ENCODE measurements at regions not wholly inside any gene's neighbourhood (a gene's known extent, or its start where the extent isn't known, plus 50 kb on each side); places are given as distances from the start of the nearest gene placed in this dataset.

- Histone ChIP-seq H3K9ac (ENCODE audit: low read depth, low read length, poor library complexity, severe bottlenecking) (no peak overlapping the region), H3K4me2 (ENCODE audit: low read depth, low read length, poor library complexity, severe bottlenecking) (no peak overlapping the region), H3K9me3 (ENCODE audit: insufficient read depth, low read depth, low read length) (no peaks in the 10 kb centered on the region), H2AFZ (ENCODE audit: low read length) (no peak overlapping the region), H4K20me1 (ENCODE audit: insufficient read depth, low read length, poor library complexity, severe bottlenecking) (no peaks in the 10 kb centered on the region), H3K27me3 (ENCODE audit: insufficient read depth, low read length, poor library complexity, severe bottlenecking) (no peaks in the 10 kb centered on the region), H3F3A (ENCODE audit: low read depth) (no peaks in the 10 kb centered on the region), H3K79me2 (ENCODE audit: insufficient read depth, low read length) (no peaks in the 10 kb centered on the region), H3K9me2 (replicated peaks; ENCODE audit: low read depth, low read length) (no peaks in the 10 kb centered on the region), H3K4me3 (ENCODE audit: low read length, poor library complexity, severe bottlenecking) (no peak overlapping the region), H3K4me1 (ENCODE audit: insufficient read depth, low read length, poor library complexity, severe bottlenecking) (no peaks in the 10 kb centered on the region), H3K36me3 (ENCODE audit: insufficient read depth, low read length) (no peaks in the 10 kb centered on the region)
- TF ChIP-seq CTCF (conservative IDR thresholded peaks at IDR 0.05; ENCODE audit: low read length) (no peak), EZH2phosphoT487 (IDR thresholded peaks at IDR 0.05; ENCODE audit: borderline replicate concordance) (no peak)
Measured at GRCh38 chr1:238964631-238965030, 421.7 kb upstream of the CHRM3 start.

- Histone ChIP-seq H4K20me1 (ENCODE audit: insufficient read depth, low read length, poor library complexity, severe bottlenecking) (no peaks in the 10 kb centered on the region), H3K4me3 (ENCODE audit: low read length, poor library complexity, severe bottlenecking) (no peak overlapping the region), H3K36me3 (ENCODE audit: insufficient read depth, low read length) (no peaks in the 10 kb centered on the region), H3K27me3 (ENCODE audit: insufficient read depth, low read length, poor library complexity, severe bottlenecking) (no peaks in the 10 kb centered on the region), H3K9ac (ENCODE audit: low read depth, low read length, poor library complexity, severe bottlenecking) (no peak overlapping the region), H3K4me1 (ENCODE audit: insufficient read depth, low read length, poor library complexity, severe bottlenecking) (no peaks in the 10 kb centered on the region), H3K4me2 (ENCODE audit: low read depth, low read length, poor library complexity, severe bottlenecking) (no peak overlapping the region), H3K79me2 (ENCODE audit: insufficient read depth, low read length) (no peaks in the 10 kb centered on the region), H3F3A (ENCODE audit: low read depth) (no peaks in the 10 kb centered on the region), H3K9me2 (replicated peaks; ENCODE audit: low read depth, low read length) (0 out of 2 replicates have a peak, but pooled peaks cover 5% of the 10 kb centered on the region), H3K9me3 (ENCODE audit: insufficient read depth, low read depth, low read length) (no peaks in the 10 kb centered on the region), H2AFZ (ENCODE audit: low read length) (no peak overlapping the region)
- no peak for TF ChIP-seq CTCF (conservative IDR thresholded peaks at IDR 0.05; ENCODE audit: low read length)
- no peak for TF ChIP-seq EZH2phosphoT487 (IDR thresholded peaks at IDR 0.05; ENCODE audit: borderline replicate concordance)
Measured at GRCh38 chr1:238962941-238963340, 423.4 kb upstream of the CHRM3 start.

- no peaks in the 10 kb centered on the region for H3K9me3 ChIP-seq (ENCODE audit: insufficient read depth, low read depth, low read length)
- no peaks in the 10 kb centered on the region for H3K27me3 ChIP-seq (ENCODE audit: insufficient read depth, low read length, poor library complexity, severe bottlenecking)
- no peaks in the 10 kb centered on the region for H3F3A ChIP-seq (ENCODE audit: low read depth)
- no peaks in the 10 kb centered on the region for H3K79me2 ChIP-seq (ENCODE audit: insufficient read depth, low read length)
- no peaks in the 10 kb centered on the region for H3K36me3 ChIP-seq (ENCODE audit: insufficient read depth, low read length)
- H3K4me1 ChIP-seq (ENCODE audit: insufficient read depth, low read length, poor library complexity, severe bottlenecking): no peaks in the 10 kb centered on the region
- no peak for TF ChIP-seq EZH2phosphoT487 (IDR thresholded peaks at IDR 0.05; ENCODE audit: borderline replicate concordance)
- TF ChIP-seq CTCF (conservative IDR thresholded peaks at IDR 0.05; ENCODE audit: low read length): no peak
- H3K4me2 ChIP-seq (ENCODE audit: low read depth, low read length, poor library complexity, severe bottlenecking): no peak overlapping the region
- H3K9ac ChIP-seq (ENCODE audit: low read depth, low read length, poor library complexity, severe bottlenecking): no peak overlapping the region
- H3K4me3 ChIP-seq (ENCODE audit: low read length, poor library complexity, severe bottlenecking): no peak overlapping the region
- 0 out of 2 replicates have a peak, but pooled peaks cover 5% of the 10 kb centered on the region for H3K9me2 ChIP-seq (replicated peaks; ENCODE audit: low read depth, low read length)
- H2AFZ ChIP-seq (ENCODE audit: low read length): no peak overlapping the region
- no peaks in the 10 kb centered on the region for H4K20me1 ChIP-seq (ENCODE audit: insufficient read depth, low read length, poor library complexity, severe bottlenecking)
Measured at GRCh38 chr1:238961790-238962189, 424.6 kb upstream of the CHRM3 start.
